ENCODE measurements at regions not wholly inside any gene's neighbourhood (a gene's known extent, or its start where the extent isn't known, plus 50 kb on each side); places are given as distances from the start of the nearest gene placed in this dataset.

GRCh38 chr9:119991797-119992196 lies 588.2 kb downstream of the CDK5RAP2 start:
- no peak for TF ChIP-seq USF2 (IDR thresholded peaks at IDR 0.05)
- no peak for TF ChIP-seq CTCF (IDR thresholded peaks at IDR 0.05)
- no peak for TF ChIP-seq EP300 (IDR thresholded peaks at IDR 0.05)
- TF ChIP-seq RAD21 (conservative IDR thresholded peaks at IDR 0.05 in 1 of 2, IDR thresholded peaks at IDR 0.05 in 1 of 2): no peak
- no peak for TF ChIP-seq NPAS2 (CRISPR knock-in tag; IDR thresholded peaks at IDR 0.05; ENCODE audit: borderline replicate concordance)
- TF ChIP-seq ATOH8 (CRISPR knock-in tag; IDR thresholded peaks at IDR 0.05; ENCODE audit: low read depth): no peak
- TF ChIP-seq CHD2 (IDR thresholded peaks at IDR 0.05; ENCODE audit: low read length, partially characterized antibody): no peak
- TF ChIP-seq MAX (IDR thresholded peaks at IDR 0.05): no peak
- no peak for TF ChIP-seq POLR2A (IDR thresholded peaks at IDR 0.05; ENCODE audit: low read length)
- no peak for TF ChIP-seq RFX5 (IDR thresholded peaks at IDR 0.05)

Measured in A549 (cell line).